DMS 273 (cell line): ENCODE measurements at regions not wholly inside any gene's neighbourhood (a gene's known extent, or its start where the extent isn't known, plus 50 kb on each side); places are given as distances from the start of the nearest gene placed in this dataset.

Experiments used
- DNase-seq: peaks from one replicate; lab custom pipeline; 2025; ENCODE audit not compliant: unreplicated experiment; lab: John Stamatoyannopoulos, UW

DNA sequence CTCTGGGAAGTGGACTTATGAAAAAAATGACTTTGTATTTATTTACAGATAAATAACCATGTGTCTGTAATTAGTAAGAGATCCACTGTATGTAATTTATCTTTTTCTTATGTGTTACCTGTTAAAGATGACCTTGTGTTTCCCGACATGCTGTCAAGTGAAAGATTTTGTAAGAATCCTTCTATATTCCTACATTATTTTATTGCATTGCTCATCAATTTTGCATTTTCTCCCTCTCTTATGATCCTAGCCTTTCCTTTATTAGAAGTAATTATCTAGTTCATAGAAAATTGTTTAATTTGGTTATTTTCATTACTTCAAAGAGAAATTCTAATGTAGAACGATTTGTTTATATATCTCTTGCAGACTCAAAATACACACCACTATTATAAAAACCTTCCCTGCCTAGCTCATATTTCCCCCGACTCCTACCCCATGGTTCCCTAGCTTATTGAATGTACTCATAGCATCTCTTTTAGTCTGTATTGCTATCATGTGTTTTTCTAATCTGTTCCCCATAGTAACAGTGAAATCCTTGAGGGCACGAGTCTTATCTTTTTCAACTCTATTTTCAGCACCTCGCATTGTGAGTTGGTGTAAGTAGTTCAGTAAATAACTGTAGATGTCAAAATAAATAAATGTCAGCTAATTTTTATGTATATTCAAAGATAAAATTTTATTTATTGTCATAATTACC is 774.4 kb downstream of the HDGFL1 start:
- no peak for DNase-seq

DNA sequence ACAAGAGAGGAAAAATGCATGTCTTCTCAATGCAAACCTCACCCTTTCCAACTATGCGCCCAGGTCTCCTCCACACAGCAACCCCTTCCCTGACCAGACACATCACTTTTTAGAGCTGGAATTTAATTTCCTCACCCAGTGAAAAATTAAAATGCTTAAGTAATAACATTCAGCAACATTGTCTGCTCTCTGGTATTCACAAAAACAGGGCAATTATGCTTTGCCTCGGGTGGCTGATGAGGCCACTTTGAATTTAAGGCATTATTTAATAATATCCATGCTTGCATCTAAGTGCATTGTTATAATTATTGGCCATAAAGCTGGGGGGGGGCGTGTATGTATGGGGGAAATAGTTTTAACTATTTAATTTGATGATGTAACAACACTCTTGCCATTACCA is 777.8 kb upstream of the NRSN1 start:
- DNase-seq: no peak

DNA sequence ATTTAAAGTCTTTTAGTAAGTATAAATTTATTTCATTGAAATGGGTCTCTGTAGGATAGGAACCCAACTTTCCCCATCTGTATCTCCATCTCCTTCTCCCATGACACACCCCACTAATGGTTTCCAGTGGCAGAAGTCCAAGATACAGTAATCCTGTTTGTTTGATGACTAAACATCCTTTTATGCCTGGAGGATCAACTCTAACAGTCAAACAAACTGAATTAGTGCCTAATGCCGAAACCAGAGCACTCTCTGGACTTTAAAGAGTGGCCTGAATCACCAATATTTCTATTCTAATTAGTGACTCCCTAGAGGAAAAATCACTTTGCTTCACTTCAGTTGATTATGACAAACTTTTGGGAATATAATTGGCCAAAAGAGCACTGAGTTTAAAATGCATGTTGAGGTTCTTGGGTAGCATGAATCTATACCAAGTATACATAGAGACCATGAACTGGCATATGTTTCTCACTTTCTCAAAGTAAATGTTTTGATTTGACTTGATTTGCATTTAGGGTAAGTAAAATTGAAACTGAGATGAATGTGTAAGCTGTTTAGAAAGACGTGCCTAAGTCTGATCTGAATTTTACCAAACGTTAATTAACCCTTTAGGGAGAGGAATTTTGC is 776.4 kb upstream of the NRSN1 start:
- DNase-seq: peak; percentile 62

- DNase-seq: no peak
Measured at GRCh38 chr6:23350752-23351453, 775.1 kb upstream of the NRSN1 start.

DNA sequence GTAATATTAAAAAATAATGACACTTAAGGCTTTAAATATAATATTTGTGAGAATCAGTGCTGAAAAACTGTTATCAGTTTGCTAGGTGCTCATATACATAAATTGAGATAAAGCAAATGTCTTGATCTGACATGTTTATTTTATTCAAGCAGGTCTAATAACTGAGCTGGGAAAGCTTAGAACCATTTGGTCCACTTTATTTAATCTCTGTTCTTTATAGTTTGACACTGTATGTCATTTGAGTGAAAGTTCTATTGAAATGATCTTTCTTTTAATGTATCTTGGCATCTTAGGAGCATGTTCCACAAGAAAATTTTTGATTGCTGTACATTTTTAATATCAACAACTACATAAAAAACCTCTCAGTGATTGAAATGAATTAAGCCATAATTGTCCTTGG is 772.0 kb upstream of the NRSN1 start:
- DNase-seq: no peak

GRCh38 chr6:23357185-23357766 is 768.7 kb upstream of the NRSN1 start:
- no peak for DNase-seq

DNA sequence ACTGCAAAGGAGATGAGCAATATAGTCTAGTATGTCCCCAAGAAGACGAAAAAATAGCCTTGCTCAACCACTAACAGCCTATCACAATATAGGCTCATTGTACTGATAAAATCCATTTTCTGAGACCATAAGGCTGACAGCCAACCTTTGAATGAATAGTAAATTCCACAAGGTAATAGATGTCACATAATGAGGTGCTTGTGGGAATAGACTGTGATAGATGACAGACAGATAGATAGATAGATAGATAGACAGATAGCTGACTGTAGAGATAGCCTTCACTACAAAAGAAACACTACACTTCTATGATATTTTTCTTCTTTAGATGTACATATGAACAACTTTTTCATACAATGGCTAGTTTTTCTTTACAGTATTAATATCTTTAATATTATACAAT is 760.3 kb upstream of the NRSN1 start:
- DNase-seq: no peak

- DNase-seq: no peak
Measured at GRCh38 chr6:23367311-23367710, 758.7 kb upstream of the NRSN1 start.

DNA sequence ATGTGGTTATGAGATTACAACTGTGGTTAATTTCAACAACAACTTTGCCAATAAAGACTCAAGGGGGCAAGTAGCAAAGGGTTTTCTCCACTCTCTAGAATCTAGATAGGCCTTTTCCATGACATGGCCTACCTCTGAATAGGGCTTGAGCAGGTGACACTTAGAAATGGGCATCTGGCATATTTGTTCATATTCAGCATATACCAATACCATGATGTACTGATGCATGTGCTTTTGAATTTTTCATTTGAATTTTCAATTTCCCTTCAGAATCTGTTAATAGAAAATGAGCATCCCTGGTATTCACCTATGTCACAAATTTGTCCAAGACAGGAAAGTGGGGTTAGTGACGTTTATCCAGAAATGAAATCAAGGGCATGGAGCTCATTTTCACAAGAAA is 757.5 kb upstream of the NRSN1 start:
- no peak for DNase-seq

DNA sequence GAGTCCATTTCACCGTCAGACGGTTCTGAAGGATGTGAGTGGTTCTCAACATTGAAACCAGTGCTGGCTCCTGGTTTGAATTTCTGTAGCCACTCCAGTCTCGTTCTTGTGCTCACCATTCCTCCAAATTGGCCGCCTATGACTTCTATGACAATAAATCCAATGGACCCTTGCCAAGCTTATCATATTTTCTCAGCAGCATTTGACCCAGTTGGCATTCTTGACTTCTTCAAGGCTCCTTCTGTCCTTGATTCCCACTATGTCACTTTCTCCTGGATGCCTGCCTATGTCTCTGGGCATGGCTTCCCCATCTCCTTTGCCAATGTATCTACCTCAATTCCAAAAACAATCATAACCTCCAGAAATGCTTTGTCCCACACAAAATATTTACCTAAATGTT is 756.0 kb upstream of the NRSN1 start:
- no peak for DNase-seq

GRCh38 chr6:23371132-23371915 is 754.7 kb upstream of the NRSN1 start:
- DNase-seq: peak; percentile 44

- no peak for DNase-seq
Measured at GRCh38 chr6:23377830-23378229, 748.2 kb upstream of the NRSN1 start.

- no peak for DNase-seq
Measured at GRCh38 chr6:23380465-23380864, 745.5 kb upstream of the NRSN1 start.

- DNase-seq: no peak
Measured at GRCh38 chr6:23388086-23388783, 737.8 kb upstream of the NRSN1 start.

DNA sequence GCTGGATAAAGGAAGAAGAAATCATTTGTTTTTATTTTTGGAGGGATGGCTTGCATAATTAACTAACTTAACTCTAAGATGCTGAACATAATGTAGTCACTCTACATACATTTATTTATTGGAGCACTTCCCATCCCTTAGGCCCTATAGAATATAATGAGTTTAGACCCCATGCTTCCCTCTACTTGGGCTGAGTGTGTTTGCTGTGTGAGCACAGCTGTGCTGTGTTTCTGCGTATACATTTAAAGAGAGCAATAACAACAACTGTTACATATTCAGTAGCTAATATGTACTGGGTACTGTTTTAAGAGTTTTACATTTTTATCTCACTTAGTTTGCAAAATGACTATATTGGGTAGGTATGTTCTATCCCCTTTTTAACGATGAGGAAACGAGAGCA is 736.6 kb upstream of the NRSN1 start:
- DNase-seq: no peak

DNA sequence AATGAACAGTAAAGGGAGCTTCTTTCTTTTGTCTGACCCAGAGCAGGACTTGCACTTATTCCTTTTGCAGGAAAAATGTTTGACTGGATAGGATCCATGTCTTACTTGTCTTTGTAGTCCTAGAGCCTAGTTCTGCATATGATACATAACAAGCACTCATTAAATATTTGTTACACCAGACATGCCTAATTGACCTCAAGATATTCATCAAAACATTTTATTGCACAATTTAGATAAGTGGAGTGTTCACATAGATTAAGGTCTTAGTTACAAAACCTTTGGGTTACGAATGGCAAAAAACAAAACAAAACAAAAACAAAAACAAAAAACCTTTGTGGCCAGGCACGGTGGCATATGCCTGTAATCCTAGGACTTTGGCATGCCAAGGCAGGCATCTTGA is 735.8 kb upstream of the NRSN1 start:
- no peak for DNase-seq

DNA sequence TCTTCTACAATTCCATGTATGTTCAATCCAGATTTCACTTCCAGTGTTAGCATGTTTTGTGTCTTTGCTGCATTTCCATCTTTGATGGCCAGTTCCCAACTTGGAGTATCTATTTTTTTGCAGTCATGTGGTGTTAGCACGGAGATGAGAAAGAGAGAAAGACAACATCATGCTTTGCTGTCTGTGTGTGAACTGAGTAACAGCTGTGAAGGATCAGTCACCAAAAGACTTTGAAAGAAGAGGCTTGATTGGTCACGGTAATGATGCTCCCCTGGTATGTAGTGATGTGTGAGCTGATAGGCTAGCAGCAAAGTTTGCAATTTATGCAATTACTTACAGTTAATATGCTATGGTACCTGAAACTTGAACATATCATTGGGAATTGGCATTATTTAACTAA is 731.3 kb upstream of the NRSN1 start:
- DNase-seq: no peak

DNA sequence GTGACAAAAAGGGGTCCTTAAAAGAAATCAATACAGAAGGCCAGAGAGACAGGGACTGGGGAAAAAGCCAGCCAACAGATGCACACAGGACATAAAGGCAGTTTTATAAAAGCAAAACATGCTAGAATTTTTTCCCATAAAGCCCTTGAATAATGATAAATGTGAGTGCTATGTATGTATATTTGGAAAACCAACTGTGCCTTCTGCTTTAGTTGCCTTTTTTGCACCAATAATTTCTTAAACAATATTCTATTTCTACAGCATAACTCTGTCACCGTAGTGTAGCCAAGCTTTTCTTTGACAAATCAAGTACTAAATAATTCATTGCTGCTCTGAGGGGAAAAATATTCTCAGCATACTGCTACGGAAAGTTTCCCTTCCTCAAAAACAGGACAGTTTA is 730.6 kb upstream of the NRSN1 start:
- no peak for DNase-seq

DNA sequence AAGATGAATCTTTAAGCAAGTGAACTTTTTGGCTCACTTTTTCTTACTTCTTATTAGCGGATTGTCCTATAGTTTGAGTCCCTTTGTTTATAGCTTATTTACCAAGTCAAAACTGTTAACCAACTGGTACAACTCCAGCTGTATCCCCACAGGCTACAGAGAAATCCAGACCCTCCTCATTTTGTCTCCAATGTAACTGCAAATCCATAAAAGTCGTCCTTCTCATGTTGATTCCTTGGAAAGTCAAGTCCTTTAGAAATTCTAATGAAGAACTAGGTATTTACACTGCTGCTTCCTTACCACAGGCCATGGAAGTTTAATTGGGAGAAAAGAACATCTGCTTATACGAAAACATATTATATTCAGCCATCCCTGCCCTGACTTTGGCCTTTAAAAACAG is 729.1 kb upstream of the NRSN1 start:
- no peak for DNase-seq

- no peak for DNase-seq
Measured at GRCh38 chr6:23403460-23403859, 722.6 kb upstream of the NRSN1 start.

DNA sequence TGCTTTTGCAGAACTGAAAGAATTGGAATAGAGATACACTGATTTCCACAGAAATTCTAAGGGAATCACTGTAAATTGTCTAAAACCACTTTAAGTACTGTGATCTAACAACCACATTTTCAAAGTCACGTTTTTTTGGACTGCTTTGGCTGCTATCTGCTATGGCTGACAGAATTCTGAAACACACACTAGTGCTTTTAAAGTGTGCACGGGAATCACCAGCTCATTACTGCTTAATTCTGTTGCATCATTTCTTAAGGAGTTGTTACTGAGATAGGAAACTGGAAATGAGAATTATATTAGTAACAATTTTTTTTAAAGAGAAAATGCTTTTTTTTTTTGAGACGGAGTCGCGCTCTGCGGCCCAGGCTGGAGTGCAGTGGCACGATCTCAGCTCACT is 716.5 kb upstream of the NRSN1 start:
- no peak for DNase-seq
